HG03095 (cell line): ENCODE measurements at regions not wholly inside any gene's neighbourhood (a gene's known extent, or its start where the extent isn't known, plus 50 kb on each side); places are given as distances from the start of the nearest gene placed in this dataset.

Experiments
- ATAC-seq: cut with Tn5 transposase; IDR thresholded peaks from one replicate; pipeline ENCODE4 v1.9.1; 2021; ENCODE audit warnings: moderate library complexity; ENCODE audit not compliant: unreplicated experiment

GRCh38 chr10:91691981-91692380, 59.1 kb upstream of the PPP1R3C start:
- no peak for ATAC-seq

- ATAC-seq: no peak
These were observed 58.3 kb upstream of the PPP1R3C start for GRCh38 chr10:91690996-91691676.

GRCh38 chr10:91690412-91690811, 57.5 kb upstream of the PPP1R3C start:
- no peak for ATAC-seq

- no peak for ATAC-seq
These were observed 56.9 kb upstream of the PPP1R3C start for GRCh38 chr10:91689731-91690168.

GRCh38 chr10:91684841-91685240, 52.0 kb upstream of the PPP1R3C start:
- ATAC-seq: no peak

GRCh38 chr10:91683975-91684374, 51.1 kb upstream of the PPP1R3C start:
- ATAC-seq: no peak

- no peak for ATAC-seq
These were observed 50.0 kb upstream of the PPP1R3C start for GRCh38 chr10:91682912-91683311.
